ENCODE measurements at regions not wholly inside any gene's neighbourhood (a gene's known extent, or its start where the extent isn't known, plus 50 kb on each side); places are given as distances from the start of the nearest gene placed in this dataset.

GRCh38 chr1:195520757-195521156 lies 1087.5 kb downstream of the KCNT2 start:
- no peak for TF ChIP-seq CTCF (IDR thresholded peaks at IDR 0.05; ENCODE audit: low read length)
- TF ChIP-seq EZH2 (IDR thresholded peaks at IDR 0.05; ENCODE audit: borderline replicate concordance, low read length), result no peak
